Common myeloid progenitor, CD34-positive (primary cell): ENCODE measurements at regions not wholly inside any gene's neighbourhood (a gene's known extent, or its start where the extent isn't known, plus 50 kb on each side); places are given as distances from the start of the nearest gene placed in this dataset.

Experiments used
- CTCF ChIA-PET: fragments of 350-600 bp; sonication (Branson Sonifier 250); formaldehyde crosslinking; loops from one replicate; lab custom pipeline; 2021; ENCODE audit warnings: antibody characterized with exemption; lab: Charles Lee
- POLR2A ChIA-PET: fragments of 350-600 bp; sonication (Branson Sonifier 250); formaldehyde crosslinking; loops from one replicate; lab custom pipeline; 2021; ENCODE audit warnings: antibody characterized with exemption; lab: Charles Lee
- DNase-seq, 3 donors: peaks; one replicate each; pipeline versions ENCODE4 v3.0.0 to v3.0.0-alpha.2; 2013
- H3K27ac ChIP-seq, 2 experiments: 1 replicate in 1 of 2; 2 replicates in 1 of 2; pipeline ENCODE4 v1.7.0; 2013; ENCODE audit warnings: inconsistent platforms in 2 of 2, low read length in 2 of 2, mild to moderate bottlenecking in 2 of 2, low read depth in 1 of 2, moderate library complexity in 1 of 2; ENCODE audit not compliant: severe bottlenecking in 2 of 2, insufficient read depth in 1 of 2, poor library complexity in 1 of 2
- H3K27me3 ChIP-seq, 5 experiments: replicated peaks in 2 of 5; 1 replicate in 3 of 5; 2 replicates in 2 of 5; pipeline versions ENCODE4 v1.6.1 to v1.7.0; 2013; ENCODE audit warnings: low read length in 4 of 5, mild to moderate bottlenecking in 2 of 5, moderate library complexity in 2 of 5, inconsistent platforms in 1 of 5; ENCODE audit not compliant: insufficient read depth in 5 of 5, control insufficient read depth in 4 of 5
- H3K36me3 ChIP-seq, 4 experiments: 1 replicate in 2 of 4; 2 replicates in 2 of 4; pipeline versions ENCODE4 v1.6.1 to v1.7.0; 2013; ENCODE audit warnings: low read length in 3 of 4, control low read depth in 1 of 4, mild to moderate bottlenecking in 1 of 4; ENCODE audit not compliant: control insufficient read depth in 4 of 4, insufficient read depth in 4 of 4
- H3K4me1 ChIP-seq, 4 experiments: 1 replicate in 3 of 4; 2 replicates in 1 of 4; pipeline versions ENCODE4 v1.6.1 to v1.7.1; 2013; ENCODE audit warnings: low read length in 3 of 4, mild to moderate bottlenecking in 3 of 4, control low read depth in 1 of 4, inconsistent platforms in 1 of 4, moderate library complexity in 1 of 4; ENCODE audit not compliant: control insufficient read depth in 4 of 4, insufficient read depth in 4 of 4; ENCODE audit errors: control extremely low read depth in 1 of 4
- H3K4me3 ChIP-seq, 7 experiments: 1 replicate in 4 of 7; 2 replicates in 3 of 7; pipeline versions ENCODE4 v1.5.1 to v1.7.0; 2013; ENCODE audit warnings: mild to moderate bottlenecking in 7 of 7, low read length in 6 of 7, moderate library complexity in 6 of 7, inconsistent platforms in 2 of 7, low read depth in 2 of 7, control low read depth in 1 of 7; ENCODE audit not compliant: insufficient read depth in 4 of 7, control insufficient read depth in 1 of 7; ENCODE audit errors: extremely low read depth in 1 of 7
- H3K9me3 ChIP-seq, 5 experiments: 1 replicate in 4 of 5; 2 replicates in 1 of 5; pipeline versions ENCODE4 v1.6.1 to v1.7.1; 2013; ENCODE audit warnings: low read length in 4 of 5, mild to moderate bottlenecking in 2 of 5, inconsistent platforms in 1 of 5, low read depth in 1 of 5, moderate library complexity in 1 of 5; ENCODE audit not compliant: control insufficient read depth in 4 of 5, insufficient read depth in 2 of 5; ENCODE audit errors: control extremely low read depth in 1 of 5
- WGBS: methylation state at CpG from one replicate; pipeline ENCODE4 v1.1.5; 2013; ENCODE audit not compliant: insufficient coverage; 5-methylcytosine and 5-hydroxymethylcytosine counted together

DNA sequence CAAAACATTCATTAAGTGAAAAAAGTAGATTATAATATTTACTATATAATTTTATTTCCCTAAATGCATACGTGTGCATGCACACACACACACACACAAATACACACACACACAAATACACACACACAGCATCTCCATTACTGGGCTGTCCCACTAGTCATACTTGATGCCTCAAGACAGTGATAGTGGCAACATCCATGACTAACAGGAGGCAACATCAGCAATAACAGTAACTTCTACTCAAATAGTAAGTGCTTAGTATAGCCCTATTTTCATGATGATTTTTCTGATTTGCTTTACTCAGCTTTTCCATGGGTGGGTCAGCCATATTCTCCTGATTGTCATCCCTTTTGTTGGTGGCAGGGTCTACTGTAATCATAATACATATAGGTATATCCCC lies 325.9 kb upstream of the TEX13C start:
- no peak for DNase-seq
- H3K36me3 ChIP-seq: no peaks in the 10 kb centered on the region
- no peaks in the 10 kb centered on the region for H3K4me1 ChIP-seq
- ChIA-PET CTCF (no interaction called here), POLR2A (no interaction called here)
- no peak overlapping the region for H3K27ac ChIP-seq
- no CpG with 5 or more reads among the region's 1 CpG for WGBS
- H3K9me3 ChIP-seq: no peaks in the 10 kb centered on the region
- H3K27me3 ChIP-seq: no peaks in the 10 kb centered on the region
- no peak overlapping the region for H3K4me3 ChIP-seq

DNA sequence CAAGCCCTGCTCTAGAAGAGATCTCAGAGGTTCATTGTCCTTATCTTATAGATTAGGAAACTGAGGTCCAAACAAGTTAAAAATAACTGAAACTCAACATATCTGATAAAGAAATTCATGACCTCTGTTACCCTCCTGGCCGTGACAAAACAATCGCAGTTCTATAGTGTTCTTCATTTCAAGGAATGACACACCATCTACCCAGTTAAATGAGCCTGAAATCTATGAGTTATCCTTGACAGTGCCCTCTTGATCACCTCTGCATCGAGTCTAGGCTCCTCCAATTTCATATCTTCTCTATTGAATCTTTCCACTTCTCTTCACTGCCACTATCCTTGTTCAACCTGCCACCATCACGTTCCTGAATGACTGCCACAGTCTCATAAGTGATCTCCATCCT lies 325.3 kb upstream of the TEX13C start:
- POLR2A ChIA-PET: no interaction called here

DNA sequence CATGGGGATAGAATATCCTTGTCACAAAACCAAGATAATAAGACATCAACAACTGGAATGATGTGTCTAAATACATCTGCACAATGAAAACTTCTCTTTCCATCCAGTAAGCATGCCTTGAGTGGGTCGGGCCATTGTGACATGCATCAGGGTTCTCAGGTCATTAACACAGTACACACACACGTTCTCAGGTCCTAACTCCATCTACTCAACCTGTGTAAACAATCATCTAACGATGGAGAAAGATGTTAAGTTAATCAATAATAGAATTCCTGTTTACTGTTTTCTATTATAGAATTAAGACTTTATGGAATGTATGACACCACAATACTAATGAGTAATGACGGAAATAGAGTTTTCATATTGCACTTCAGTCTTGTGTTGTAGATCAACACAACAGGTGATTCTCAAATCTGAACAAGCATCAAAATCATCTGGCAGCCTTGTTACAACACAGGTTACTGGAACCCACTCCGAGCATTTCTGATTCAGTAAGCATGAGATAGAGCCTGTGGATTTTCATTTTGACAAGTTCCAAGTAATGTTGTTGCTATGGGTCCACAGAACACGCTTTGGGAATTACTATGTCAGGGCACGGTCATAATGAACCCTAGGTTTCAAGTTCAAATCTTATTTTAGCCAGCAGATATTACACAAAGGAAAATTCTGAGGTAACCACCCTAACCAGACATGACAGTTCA lies 315.8 kb upstream of the TEX13C start:
- POLR2A ChIA-PET: no interaction called here
- H3K4me3 ChIP-seq: no peak overlapping the region
- no peaks in the 10 kb centered on the region for H3K36me3 ChIP-seq
- WGBS: 83% methylated on average over 4 of the region's 7 CpGs
- DNase-seq: no peak
- CTCF ChIA-PET: no interaction called here
- H3K27ac ChIP-seq: no peak overlapping the region
- no peaks in the 10 kb centered on the region for H3K27me3 ChIP-seq
- H3K4me1 ChIP-seq: no peaks in the 10 kb centered on the region
- H3K9me3 ChIP-seq: no peaks in the 10 kb centered on the region

More for the DNA sequence above, 325.3 kb upstream of the TEX13C start:
- no peak for DNase-seq
- no peak overlapping the region for H3K4me3 ChIP-seq
- no peaks in the 10 kb centered on the region for H3K36me3 ChIP-seq
- WGBS: 81% methylated on average over 4 of the region's 4 CpGs
- H3K4me1 ChIP-seq: no peaks in the 10 kb centered on the region
- H3K27me3 ChIP-seq: no peaks in the 10 kb centered on the region
- CTCF ChIA-PET: no interaction called here
- H3K9me3 ChIP-seq: no peaks in the 10 kb centered on the region
- H3K27ac ChIP-seq: no peak overlapping the region

DNA sequence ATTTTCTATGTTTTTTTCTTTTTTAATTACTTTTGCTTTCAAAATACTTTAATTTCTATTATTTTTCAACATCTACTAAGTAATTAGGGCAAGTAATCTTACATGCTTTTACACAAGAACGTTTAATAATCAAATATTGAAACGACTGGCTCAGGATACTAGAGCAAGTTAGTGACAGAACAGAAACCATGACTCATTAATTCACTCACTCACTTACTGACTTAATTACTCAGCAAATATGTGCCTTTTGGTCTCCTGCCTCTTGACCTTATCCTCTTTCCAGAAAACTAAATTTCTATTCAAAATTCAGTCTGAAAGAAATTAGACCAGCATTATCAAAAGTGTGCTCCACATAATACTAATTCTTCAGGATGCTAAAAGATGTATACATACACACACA lies 314.9 kb upstream of the TEX13C start:
- H3K27ac ChIP-seq: no peak overlapping the region
- DNase-seq: no peak
- 65% methylated on average over 2 of the region's 2 CpGs for WGBS
- no peaks in the 10 kb centered on the region for H3K36me3 ChIP-seq
- no peaks in the 10 kb centered on the region for H3K9me3 ChIP-seq
- H3K4me1 ChIP-seq: no peaks in the 10 kb centered on the region
- H3K27me3 ChIP-seq: no peaks in the 10 kb centered on the region
- no peak overlapping the region for H3K4me3 ChIP-seq
- ChIA-PET POLR2A (no interaction called here), CTCF (no interaction called here)

DNA sequence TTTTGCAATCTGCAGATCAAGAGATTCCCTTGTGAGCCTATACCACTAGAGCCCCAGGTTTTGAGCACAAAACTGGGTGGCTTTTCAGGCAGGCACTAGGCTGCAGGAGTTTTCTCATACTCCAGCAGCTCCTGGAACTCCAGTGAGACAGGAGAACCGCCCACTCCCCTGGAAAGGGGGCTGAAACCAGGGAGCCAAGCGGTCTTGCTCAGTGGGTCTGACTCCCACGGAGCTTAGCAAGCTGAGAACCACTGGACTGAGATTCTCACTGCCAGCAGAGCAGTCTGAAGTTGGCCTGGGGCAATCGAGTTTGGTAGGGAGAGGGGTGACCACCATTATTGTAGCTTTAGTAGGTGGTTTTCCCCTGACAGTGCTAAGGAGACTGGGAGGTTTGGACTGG lies 313.8 kb upstream of the TEX13C start:
- no peak for DNase-seq
- H3K4me1 ChIP-seq: no peaks in the 10 kb centered on the region
- ChIA-PET POLR2A (no interaction called here), CTCF (no interaction called here)
- no peak overlapping the region for H3K27ac ChIP-seq
- H3K27me3 ChIP-seq: no peaks in the 10 kb centered on the region
- H3K36me3 ChIP-seq: no peaks in the 10 kb centered on the region
- no peaks in the 10 kb centered on the region for H3K9me3 ChIP-seq
- 62% methylated on average over 3 of the region's 4 CpGs for WGBS
- no peak overlapping the region for H3K4me3 ChIP-seq

DNA sequence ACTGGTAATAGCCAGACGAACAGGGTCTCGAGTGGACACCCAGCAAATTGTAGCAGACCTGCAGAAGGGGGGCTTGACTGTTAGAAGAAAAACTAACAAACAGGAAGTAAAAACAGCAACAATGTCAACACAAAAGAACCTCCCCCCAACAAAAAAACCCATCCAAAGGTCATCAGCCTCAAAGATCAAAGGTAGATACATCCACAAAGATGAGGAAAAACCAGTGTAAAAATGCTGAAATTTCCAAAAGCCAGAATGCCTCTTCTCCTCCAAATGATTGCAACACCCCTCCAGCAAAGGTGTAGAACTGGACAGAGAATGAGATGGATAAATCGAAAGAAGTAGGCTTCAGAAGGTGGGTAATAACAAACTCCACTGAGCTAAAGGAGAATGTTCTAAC lies 313.0 kb upstream of the TEX13C start:
- H3K36me3 ChIP-seq: no peaks in the 10 kb centered on the region
- H3K9me3 ChIP-seq: no peaks in the 10 kb centered on the region
- no peak overlapping the region for H3K27ac ChIP-seq
- ChIA-PET POLR2A (no interaction called here), CTCF (no interaction called here)
- no peaks in the 10 kb centered on the region for H3K4me1 ChIP-seq
- DNase-seq: no peak
- no peak overlapping the region for H3K4me3 ChIP-seq
- H3K27me3 ChIP-seq: no peaks in the 10 kb centered on the region
- 93% methylated on average over 2 of the region's 3 CpGs for WGBS

DNA sequence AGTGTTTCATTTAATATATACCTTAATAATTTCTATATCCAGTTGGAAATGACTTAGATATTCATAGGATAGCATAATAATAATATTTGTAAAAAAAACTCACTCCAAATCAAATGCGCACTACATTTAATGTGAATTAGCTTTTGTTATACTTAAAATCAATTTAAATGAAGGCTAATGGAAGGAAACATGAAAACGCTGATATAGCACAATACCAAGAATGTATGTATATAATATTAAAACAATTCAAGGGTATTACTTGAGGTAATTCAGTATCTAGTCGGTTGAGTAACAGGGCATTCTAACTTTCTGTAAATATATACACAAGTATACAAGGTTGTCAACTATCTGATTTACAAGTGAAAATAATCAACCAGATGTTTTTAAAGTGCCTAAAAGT lies 307.1 kb upstream of the TEX13C start:
- CTCF ChIA-PET: no interaction called here
- Histone ChIP-seq H3K36me3 (no peaks in the 10 kb centered on the region), H3K27me3 (no peaks in the 10 kb centered on the region), H3K9me3 (no peaks in the 10 kb centered on the region), H3K4me3 (no peak overlapping the region), H3K4me1 (no peaks in the 10 kb centered on the region), H3K27ac (no peak overlapping the region)
- POLR2A ChIA-PET: no interaction called here
- no CpG with 5 or more reads among the region's 3 CpGs for WGBS
- DNase-seq: no peak
